ENCODE measurements at regions not wholly inside any gene's neighbourhood (a gene's known extent, or its start where the extent isn't known, plus 50 kb on each side); places are given as distances from the start of the nearest gene placed in this dataset.
"Not testable (repeated sequence)": the region's sequence is repeated elsewhere in the genome, so short reads cannot be mapped to it uniquely, and the experiment has no call there.

- Mint-ChIP-seq H3K27me3 (ENCODE audit: insufficient read depth, unreplicated experiment) (no peaks in the 10 kb centered on the region), H3K9me3 (ENCODE audit: unreplicated experiment) (no peaks in the 10 kb centered on the region), H3K4me1 (ENCODE audit: low read depth, unreplicated experiment) (no peaks in the 10 kb centered on the region), H3K4me3 (ENCODE audit: unreplicated experiment) (no peak overlapping the region), H3K27ac (ENCODE audit: unreplicated experiment) (no peak overlapping the region), H3K36me3 (ENCODE audit: insufficient read depth, unreplicated experiment) (peaks cover 65% of the 10 kb centered on the region)
- ChIA-PET CTCF (no interaction called here), POLR2A (no interaction called here)
- Histone ChIP-seq H3K9me3 (0 out of 2 replicates have a peak, but pooled peaks cover 7% of the 10 kb centered on the region), H3K4me3 (ENCODE audit: low read depth, low read length) (no peak overlapping the region), H3K27me3 (replicated peaks; ENCODE audit: control insufficient read depth, insufficient read depth, low read length) (no peaks in the 10 kb centered on the region), H3K36me3 (ENCODE audit: control insufficient read depth, insufficient read depth, low read length) (no peaks in the 10 kb centered on the region), H3K4me1 (no peaks in the 10 kb centered on the region)
- TF ChIP-seq, protein P1, sequence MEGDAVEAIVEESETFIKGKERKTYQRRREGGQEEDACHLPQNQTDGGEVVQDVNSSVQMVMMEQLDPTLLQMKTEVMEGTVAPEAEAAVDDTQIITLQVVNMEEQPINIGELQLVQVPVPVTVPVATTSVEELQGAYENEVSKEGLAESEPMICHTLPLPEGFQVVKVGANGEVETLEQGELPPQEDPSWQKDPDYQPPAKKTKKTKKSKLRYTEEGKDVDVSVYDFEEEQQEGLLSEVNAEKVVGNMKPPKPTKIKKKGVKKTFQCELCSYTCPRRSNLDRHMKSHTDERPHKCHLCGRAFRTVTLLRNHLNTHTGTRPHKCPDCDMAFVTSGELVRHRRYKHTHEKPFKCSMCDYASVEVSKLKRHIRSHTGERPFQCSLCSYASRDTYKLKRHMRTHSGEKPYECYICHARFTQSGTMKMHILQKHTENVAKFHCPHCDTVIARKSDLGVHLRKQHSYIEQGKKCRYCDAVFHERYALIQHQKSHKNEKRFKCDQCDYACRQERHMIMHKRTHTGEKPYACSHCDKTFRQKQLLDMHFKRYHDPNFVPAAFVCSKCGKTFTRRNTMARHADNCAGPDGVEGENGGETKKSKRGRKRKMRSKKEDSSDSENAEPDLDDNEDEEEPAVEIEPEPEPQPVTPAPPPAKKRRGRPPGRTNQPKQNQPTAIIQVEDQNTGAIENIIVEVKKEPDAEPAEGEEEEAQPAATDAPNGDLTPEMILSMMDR (IDR thresholded peaks at IDR 0.05; ENCODE audit: insufficient read depth in 1 of 2, low read depth in 1 of 2, low read length in 1 of 2, severe bottlenecking in 1 of 2, unreplicated experiment in 1 of 2), result no peak
- intact Hi-C loops (cut with micrococcal nuclease; ENCODE audit: unreplicated experiment), result no loop called here
- DNase-seq, result no peak
- no TSS peak for BruUV-seq (replicated peaks)
Measured at GRCh38 chr15:25095179-25095578, 140.4 kb downstream of the SNRPN start.

DNA sequence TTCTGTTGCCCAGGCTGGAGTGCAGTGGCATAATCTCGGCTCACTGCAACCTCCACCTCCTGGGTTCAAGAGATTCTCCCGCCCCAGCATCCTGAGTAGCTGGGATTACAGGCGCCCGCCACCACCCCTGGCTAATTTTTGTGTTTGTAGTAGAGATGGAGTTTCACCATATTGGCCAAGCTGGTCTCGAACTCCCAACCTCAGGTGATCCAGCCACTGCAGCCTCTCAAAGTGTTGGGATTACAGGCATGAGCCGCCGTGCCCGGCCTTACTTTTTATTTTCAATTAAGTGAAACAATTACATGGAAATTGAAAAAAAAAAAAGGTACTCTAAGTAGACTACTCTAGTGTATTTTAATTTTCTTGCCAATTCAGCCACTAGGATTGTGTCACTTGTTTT lies 145.2 kb downstream of the SNRPN start:
- H3K4me3 Mint-ChIP-seq (ENCODE audit: unreplicated experiment); BruUV-seq (replicated peaks); POLR2A ChIA-PET; H3K9me3 Mint-ChIP-seq (ENCODE audit: unreplicated experiment); H3K9me3 ChIP-seq; H3K36me3 ChIP-seq (ENCODE audit: control insufficient read depth, insufficient read depth, low read length); DNase-seq; CTCF ChIA-PET; H3K27me3 ChIP-seq (replicated peaks; ENCODE audit: control insufficient read depth, insufficient read depth, low read length); H3K27me3 Mint-ChIP-seq (ENCODE audit: insufficient read depth, unreplicated experiment); intact Hi-C loops (cut with micrococcal nuclease; ENCODE audit: unreplicated experiment); H3K4me1 ChIP-seq; H3K27ac Mint-ChIP-seq (ENCODE audit: unreplicated experiment); H3K4me3 ChIP-seq (ENCODE audit: low read depth, low read length); H3K4me1 Mint-ChIP-seq (ENCODE audit: low read depth, unreplicated experiment): not testable (repeated sequence)
- peaks cover 48% of the 10 kb centered on the region for H3K36me3 Mint-ChIP-seq (ENCODE audit: insufficient read depth, unreplicated experiment)

DNA sequence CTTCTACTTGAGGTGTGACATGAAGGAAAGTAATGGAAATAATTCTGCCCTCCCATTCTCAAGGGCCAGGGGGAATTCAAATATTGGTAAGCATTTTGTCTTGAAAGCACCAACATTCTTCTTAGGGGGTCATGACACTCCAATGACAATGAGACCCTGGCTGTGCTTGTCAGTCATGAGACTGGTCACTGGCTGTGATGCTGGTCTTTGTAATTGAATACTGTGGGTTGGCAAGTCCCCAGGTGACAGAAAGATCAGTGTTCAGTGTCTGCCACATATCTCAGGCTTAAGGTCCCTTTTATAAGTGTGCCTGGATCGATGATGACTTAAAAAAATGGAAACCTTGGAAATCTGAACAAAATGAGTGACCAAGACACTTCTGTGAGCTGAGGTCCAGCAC lies 151.4 kb downstream of the SNRPN start:
- Mint-ChIP-seq H3K4me3 (ENCODE audit: unreplicated experiment) (no peak overlapping the region), H3K27ac (ENCODE audit: unreplicated experiment) (no peak overlapping the region), H3K9me3 (ENCODE audit: unreplicated experiment) (no peaks in the 10 kb centered on the region), H3K4me1 (ENCODE audit: low read depth, unreplicated experiment) (no peaks in the 10 kb centered on the region), H3K36me3 (ENCODE audit: insufficient read depth, unreplicated experiment) (peaks cover 46% of the 10 kb centered on the region), H3K27me3 (ENCODE audit: insufficient read depth, unreplicated experiment) (no peaks in the 10 kb centered on the region)
- ChIA-PET POLR2A (no interaction called here), CTCF (no interaction called here)
- no peak for DNase-seq
- Histone ChIP-seq H3K4me1 (no peaks in the 10 kb centered on the region), H3K27me3 (replicated peaks; ENCODE audit: control insufficient read depth, insufficient read depth, low read length) (no peaks in the 10 kb centered on the region), H3K4me3 (ENCODE audit: low read depth, low read length) (no peak overlapping the region), H3K9me3 (no peaks in the 10 kb centered on the region), H3K36me3 (ENCODE audit: control insufficient read depth, insufficient read depth, low read length) (peaks cover 5% of the 10 kb centered on the region; the same call in 1 of the 2 replicates)
- BruUV-seq (replicated peaks), result no TSS peak
- intact Hi-C loops (cut with micrococcal nuclease; ENCODE audit: unreplicated experiment), result no loop called here
- TF ChIP-seq, protein P1 (IDR thresholded peaks at IDR 0.05; ENCODE audit: insufficient read depth in 1 of 2, low read depth in 1 of 2, low read length in 1 of 2, severe bottlenecking in 1 of 2, unreplicated experiment in 1 of 2), result no peak

GRCh38 chr15:25133804-25134203 lies 179.0 kb downstream of the SNRPN start:
- CTCF ChIA-PET, result interaction anchor here (0.8 kb wide), 1 partner anchor 409 kb away, joined by 3 read pairs; no protein-coding TSS in a partner anchor
- intact Hi-C loops (cut with micrococcal nuclease; ENCODE audit: unreplicated experiment), result loop anchor here (10.0 kb wide), 2 partner anchors 131 to 371 kb away; no protein-coding TSS in a partner anchor
- H3K9me3 ChIP-seq, result peaks cover 5% of the 10 kb centered on the region; the same call in 1 of the 2 replicates

More at GRCh38 chr15:25133804-25134203, 179.0 kb downstream of the SNRPN start:
- POLR2A ChIA-PET, result no interaction called here
- Histone ChIP-seq H3K4me1 (peaks cover 5% of the 10 kb centered on the region; the same call in 1 of the 2 replicates), H3K4me3 (ENCODE audit: low read depth, low read length) (no peak overlapping the region), H3K27me3 (replicated peaks; ENCODE audit: control insufficient read depth, insufficient read depth, low read length) (no peaks in the 10 kb centered on the region), H3K36me3 (ENCODE audit: control insufficient read depth, insufficient read depth, low read length) (no peaks in the 10 kb centered on the region)
- BruUV-seq (replicated peaks), result no TSS peak
- peak in 1 of 2 experiments; percentile 1 for DNase-seq
- Mint-ChIP-seq H3K9me3 (ENCODE audit: unreplicated experiment) (peaks cover 40% of the 10 kb centered on the region), H3K4me3 (ENCODE audit: unreplicated experiment) (no peak overlapping the region), H3K27ac (ENCODE audit: unreplicated experiment) (no peak overlapping the region), H3K36me3 (ENCODE audit: insufficient read depth, unreplicated experiment) (peaks cover 10% of the 10 kb centered on the region), H3K27me3 (ENCODE audit: insufficient read depth, unreplicated experiment) (no peaks in the 10 kb centered on the region), H3K4me1 (ENCODE audit: low read depth, unreplicated experiment) (peaks cover 11% of the 10 kb centered on the region)
- TF ChIP-seq, protein P1 (IDR thresholded peaks at IDR 0.05; ENCODE audit: insufficient read depth in 1 of 2, low read depth in 1 of 2, low read length in 1 of 2, severe bottlenecking in 1 of 2, unreplicated experiment in 1 of 2), result no peak
